ENCODE measurements at regions not wholly inside any gene's neighbourhood (a gene's known extent, or its start where the extent isn't known, plus 50 kb on each side); places are given as distances from the start of the nearest gene placed in this dataset.

- no peak for TF ChIP-seq CTCF (conservative IDR thresholded peaks at IDR 0.05; ENCODE audit: low read depth, low read length)
- no peak for TF ChIP-seq EZH2 (IDR thresholded peaks at IDR 0.05; ENCODE audit: borderline replicate concordance, low read depth, low read length, poor library complexity, severe bottlenecking)
Observed at GRCh38 chr13:50524560-50524959, 318.9 kb downstream of the DLEU7 start.
